HG03439 (cell line): ENCODE measurements at regions not wholly inside any gene's neighbourhood (a gene's known extent, or its start where the extent isn't known, plus 50 kb on each side); places are given as distances from the start of the nearest gene placed in this dataset.

Source experiments
- ATAC-seq: cut with Tn5 transposase; IDR thresholded peaks from one replicate; pipeline ENCODE4 v1.9.1; 2021; ENCODE audit warnings: mild to moderate bottlenecking, moderate library complexity; ENCODE audit not compliant: unreplicated experiment

DNA sequence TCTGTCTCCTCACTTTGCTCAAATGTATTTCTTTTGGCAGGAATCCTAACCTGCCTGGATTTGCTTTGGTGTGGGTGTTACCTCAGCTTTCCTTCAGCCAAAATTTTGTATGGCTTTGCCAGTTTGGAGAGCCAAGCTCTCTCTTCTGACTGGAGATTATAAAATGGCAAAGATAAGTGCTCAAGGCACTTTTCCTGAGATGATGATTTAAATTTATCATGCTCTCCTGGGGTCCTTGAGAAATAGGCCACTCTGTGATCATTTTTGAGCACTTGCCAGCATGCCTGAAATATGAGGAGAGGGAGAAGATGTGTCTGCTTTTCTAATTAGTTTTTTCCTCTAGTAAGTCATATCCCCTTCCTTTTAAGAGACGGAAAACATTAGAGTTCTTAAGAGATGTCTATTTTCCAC, 683.0 kb downstream of the SLC4A3 start:
- no peak for ATAC-seq

DNA sequence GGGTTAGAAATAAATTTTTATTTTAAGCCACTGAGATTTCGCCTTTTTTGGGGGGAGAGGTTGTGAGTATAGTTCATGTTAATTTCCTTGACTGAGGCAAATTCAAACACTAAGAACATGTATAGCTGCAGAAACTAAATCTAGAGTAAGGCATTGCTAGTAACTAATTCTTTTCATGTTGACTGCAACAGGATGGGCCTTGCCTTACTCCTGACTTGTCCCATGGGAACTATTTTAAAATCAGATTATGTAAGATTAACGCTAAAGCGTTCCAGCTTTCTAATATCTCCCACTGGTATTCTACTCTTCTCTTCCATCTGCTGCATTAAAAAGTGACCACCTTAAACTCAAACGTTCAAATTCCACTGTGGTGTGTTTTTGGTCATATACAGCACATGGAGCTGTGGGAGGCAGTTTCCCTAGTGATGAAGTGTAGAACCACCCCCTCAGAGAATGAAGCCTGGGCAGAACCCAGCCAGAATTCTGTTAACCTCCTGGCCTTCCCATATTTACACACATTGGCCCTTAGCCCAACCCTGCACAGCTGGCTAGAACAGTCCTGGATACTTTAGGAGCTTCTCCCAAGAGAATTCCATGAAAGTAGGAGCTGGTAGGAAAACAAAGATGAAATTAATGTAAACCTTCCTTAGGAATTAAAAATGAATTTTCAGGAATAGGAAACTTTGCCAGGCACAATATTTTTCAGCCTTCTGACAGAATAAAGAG, 687.8 kb downstream of the SLC4A3 start:
- ATAC-seq, result no peak

DNA sequence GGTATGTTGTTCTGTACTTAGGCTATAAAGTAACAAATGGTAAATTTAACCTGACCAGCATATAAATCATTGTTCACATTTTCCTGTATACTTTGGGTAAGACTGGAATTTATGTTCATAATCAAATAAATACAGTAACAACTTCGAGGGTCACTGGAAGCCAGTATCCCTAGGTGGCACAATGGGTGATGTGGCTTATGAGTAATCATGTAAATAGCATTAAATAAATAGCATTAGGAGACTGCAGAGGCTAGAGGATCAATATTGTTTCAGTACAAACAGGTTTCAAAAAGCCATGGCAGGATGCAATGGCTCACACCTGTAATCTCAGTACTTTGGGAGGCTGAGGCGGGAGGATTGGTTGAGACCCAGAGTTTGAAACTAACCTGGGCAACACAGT, 690.6 kb downstream of the SLC4A3 start:
- ATAC-seq, result no peak

DNA sequence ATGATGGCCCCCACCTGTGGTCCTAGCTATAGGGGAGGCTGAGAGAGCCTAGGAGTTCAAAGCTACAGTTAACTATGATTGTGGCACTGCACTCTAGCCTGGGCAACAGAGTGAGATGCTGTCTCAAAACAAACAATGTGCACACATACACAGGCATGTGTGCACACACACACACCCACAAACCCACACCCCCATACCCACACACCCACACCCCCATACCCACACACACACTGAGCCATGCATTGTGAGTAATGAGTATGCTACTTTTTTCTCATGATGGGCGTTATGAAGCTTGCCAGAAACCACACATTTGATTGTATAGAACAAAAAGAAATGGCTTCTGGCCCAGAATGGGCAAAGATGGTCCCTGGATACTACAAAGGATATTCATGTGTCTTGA, 691.1 kb downstream of the SLC4A3 start:
- no peak for ATAC-seq

DNA sequence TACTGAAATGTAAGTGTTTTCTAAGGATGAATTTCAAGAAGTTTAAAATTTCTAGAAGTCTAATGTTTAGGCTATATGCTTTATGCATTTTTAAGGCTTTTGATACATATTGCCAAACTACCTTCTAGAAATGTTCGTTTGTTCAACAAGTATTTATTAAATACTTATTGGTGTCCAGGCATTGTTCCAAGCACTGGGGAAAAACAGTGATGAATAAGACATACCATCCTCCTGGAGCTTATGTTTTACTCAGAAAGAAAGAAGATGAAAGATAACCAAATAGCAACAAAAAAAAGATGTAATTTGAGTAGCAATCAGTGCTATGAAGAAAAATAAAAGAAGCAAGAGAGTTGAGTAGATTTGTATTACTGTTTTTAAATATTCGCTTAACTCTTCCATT, 692.9 kb downstream of the SLC4A3 start:
- ATAC-seq, result no peak

DNA sequence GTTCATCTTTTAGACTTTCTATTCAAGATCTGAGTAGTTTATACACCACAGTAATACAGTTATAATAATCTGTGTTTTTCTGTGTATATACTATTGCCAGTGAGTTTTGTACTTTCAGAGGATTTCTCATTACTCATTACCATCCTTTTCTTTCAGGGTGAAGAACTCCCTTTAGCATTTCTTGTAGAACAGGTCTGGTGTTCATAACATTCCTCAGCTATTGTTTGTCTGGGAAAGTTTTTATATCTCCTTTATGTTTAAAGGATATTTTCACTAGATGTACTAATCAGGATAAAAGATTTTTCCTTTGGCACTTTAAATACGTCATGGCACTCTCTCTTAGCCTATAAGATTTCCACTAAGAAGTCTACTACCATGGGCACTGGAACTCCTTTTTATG, 705.5 kb downstream of the SLC4A3 start:
- ATAC-seq, result no peak

DNA sequence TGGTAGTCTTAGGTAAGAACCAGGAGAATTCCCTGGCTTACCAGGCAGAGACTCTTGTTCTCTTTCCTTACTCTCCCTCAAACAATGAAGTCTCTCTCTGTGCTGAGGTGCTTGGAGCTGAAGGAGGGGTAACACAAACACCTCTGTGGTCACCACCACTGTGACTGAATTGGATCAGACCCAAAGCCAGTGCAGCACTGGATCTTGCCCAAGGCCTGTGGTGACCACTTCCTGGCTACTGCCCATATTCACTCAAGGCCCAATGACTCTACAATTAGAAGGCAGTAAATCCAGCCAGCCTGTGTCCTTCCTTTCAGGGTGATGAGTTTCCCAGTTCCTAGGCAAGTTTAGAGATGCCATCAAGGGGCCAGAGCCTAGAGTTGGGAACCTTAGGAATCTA, 706.8 kb downstream of the SLC4A3 start:
- ATAC-seq, result no peak

DNA sequence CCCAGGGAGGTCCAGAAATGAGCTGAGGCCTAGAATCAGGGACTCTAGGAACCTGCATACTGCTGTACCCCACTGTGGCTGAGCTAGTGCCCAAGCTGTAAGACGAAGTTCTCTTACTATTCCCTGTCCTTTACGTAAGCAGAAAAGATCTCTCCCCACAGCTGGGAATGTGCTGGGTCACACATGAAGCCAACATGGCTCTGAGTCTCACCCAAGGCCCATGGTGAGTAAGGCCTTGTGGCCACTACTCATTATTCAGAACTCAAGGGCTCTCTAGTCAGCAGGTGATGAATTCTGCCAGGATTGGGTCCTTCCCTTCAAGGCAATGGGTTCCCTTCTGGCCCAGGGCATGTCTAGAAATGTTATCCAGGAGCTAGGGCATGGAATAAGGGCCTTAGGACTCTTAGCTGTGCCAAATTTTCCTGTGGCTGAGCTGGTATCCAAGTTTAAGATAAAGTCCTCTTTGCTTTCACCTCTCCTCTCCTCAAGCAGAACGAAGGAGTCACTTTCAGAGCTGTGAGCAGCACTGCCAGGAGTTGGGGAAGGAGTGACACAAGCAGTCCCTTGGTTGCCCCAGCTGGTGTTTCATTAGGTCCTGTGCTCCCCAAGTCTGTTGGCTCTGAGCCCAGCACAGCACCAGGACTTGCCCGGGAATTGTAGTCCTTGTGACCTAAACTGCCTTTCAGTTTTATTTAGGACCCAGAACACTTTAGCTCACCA, 707.6 kb downstream of the SLC4A3 start:
- ATAC-seq, result no peak

DNA sequence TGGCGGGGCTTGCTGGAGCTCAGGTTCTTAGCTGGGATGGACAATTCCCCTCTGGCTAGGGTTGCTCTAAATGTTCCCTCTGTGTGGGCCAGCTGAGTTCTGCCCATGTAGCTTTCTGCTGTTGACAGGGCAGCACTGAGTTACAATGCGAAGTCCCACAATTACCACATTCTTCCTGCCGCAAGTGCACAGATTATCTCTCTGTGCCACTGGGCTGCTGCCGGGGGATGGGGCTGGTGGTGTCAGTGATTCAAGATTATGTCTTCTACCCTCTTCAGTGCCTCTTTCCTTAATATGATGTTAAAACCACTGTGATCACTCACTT, 708.1 kb downstream of the SLC4A3 start:
- no peak for ATAC-seq

DNA sequence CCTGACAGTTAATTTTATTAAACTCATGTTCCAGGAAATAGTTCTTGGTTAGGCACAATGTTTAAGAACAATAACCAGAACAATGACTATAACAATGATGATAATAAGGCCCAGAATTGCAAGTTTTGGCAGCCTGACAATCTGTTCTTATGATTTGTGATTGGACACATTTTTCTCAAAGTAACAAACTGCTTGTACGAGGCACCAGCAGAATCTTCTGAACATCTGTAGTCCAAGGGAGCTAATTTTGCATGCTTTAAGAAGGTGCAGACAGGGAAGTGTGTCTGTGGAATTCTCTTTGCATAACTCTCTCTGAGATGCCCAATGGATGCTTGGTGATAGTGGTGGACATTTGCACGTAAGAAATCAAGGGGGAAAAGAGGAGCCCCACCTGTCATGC, 709.3 kb downstream of the SLC4A3 start:
- no peak for ATAC-seq

DNA sequence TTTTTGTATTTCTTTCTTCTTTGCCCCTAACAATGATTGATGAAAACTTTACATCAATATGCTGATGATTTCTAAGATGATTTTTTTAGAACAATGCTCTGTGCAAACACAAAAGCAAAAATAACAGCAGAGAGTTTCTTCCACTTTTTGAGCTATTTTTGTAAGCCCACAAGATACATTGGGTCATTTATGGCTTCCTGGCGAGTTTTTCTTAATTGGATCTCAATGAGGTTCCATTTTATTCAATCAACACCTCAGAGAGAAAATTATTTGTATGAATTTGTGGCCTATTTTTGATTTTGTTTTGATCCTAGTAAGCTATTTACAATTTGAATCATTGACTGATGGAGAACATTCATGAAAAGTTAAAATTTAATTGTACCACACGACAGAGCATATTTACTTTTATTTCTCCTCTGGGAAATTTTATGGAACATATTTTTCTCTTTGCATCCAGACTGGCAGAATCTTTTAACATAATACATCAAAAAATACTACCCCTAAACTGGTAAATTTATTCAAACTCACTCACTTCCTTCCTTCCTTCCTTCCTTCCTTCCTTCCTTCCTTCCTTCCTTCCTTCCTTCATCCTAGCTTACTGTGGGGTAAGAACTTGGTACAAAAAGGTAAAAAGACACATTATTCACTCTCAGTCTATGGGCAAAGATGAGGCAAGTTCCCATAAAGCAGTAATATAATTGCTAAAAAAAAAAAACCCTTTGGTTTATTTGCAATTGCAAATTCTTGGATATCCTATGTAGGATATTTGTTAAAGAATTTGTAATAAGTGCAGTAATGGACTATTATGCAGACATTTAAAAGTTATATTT, 710.4 kb downstream of the SLC4A3 start:
- no peak for ATAC-seq

DNA sequence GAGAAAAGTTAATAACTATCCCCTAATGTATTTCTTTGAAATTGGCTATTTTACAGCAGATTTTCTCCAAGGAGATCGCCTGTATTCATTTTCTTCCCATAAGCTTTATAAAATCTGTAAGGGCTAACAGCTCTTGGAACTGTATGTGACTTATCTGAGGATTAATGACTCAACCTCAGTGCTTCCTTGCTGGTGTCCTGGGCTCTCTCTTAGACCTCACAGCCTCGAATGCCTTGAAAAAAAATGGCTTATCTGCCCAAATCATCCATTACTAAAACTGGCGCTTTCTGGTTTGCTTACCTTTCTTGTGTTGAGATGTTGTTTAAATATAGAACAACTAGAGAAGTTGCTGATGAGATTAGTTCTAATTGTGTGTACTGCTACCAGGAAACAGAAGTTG, 713.6 kb downstream of the SLC4A3 start:
- no peak for ATAC-seq

DNA sequence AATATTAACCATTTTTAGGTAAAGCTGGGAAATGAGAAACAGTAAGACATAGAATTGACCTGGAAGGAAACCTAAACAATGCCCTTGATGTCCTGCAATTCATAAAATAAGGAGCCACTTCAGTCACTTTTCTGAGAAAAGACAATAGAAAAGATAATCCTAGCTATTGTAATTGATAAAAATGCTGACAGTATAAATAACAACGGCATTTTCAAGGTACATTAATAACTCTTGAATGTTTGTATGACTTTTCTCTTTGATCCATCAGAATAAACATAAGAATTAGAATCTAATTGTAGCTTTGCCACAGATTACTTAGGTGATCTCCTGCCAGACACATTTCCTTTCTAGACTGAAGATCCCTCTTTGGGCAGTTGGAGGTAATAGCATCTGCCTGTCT, 719.5 kb downstream of the SLC4A3 start:
- ATAC-seq, result no peak

DNA sequence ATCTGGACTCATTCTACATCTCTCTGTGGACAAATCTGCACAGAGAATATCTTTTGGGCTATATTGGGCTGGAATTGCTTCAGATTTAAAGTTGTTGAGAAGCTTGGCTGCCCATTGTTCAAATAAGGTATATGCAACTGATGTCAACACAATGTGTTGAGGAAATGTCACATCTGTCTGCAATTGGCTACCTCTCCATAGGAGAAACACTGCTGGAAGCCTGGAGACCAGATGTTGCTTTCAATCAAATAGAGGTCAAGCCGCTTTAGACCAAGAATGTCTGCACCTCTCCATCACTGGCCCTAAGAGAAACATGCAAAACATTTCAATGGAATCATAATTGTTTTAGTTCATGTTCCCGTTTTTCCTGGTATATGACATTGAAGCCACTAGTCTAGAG, 720.2 kb downstream of the SLC4A3 start:
- no peak for ATAC-seq

DNA sequence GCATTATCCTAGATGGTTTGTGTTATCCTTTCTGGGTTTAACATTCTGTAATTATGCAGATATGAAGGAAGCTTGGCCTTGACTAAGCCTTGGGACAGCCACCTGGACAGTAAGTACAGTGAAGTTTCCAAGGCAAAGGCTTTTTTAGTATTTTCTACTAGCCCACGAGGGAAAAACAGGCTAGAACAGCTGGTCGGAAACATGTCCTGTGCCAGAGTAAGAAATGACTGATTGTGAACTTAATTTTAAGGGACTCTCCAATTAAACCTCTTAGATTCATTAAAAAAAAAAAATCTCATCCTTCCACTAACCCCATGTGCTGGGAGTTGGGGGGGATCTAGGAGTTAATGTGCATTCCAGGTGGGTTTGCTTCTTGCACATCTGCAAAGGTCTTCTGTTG, 720.8 kb downstream of the SLC4A3 start:
- ATAC-seq, result no peak

DNA sequence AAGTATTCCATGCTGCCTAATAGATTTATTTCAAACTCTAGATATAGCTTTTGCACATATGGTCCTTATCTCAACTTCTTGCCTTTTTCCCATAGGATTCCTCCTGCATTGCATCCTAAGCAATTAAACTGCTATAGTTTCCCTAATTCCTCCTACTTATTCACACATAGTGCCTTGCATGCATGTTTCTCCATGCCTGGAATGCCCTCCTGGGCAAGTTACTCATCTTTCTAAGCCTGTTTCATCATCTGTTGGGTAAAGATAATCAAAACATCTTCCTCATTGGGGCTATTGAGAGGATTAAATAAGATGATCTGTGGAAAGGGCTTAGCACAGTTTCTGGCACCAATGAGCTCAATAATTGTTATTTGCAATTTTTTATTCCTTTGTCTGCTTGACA, 726.5 kb downstream of the SLC4A3 start:
- no peak for ATAC-seq

DNA sequence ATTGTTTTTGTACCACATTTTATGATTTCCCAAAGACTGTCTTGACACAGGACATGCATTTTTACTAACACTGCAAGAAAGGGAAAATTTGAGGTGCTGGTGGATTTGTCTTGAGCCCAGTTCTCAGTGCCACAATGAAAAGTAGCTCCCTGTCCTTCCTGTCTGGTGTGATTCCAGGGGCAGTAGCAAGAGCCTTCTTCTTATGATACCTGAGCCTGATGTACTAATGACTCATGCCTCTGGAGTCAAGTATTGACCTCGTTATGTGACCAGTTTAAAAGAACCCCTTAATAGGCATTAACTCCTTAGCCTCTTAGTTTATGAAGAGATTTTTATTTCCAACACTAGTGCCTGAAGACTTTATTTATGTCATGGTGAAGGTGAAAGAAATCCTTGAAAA, 728.6 kb downstream of the SLC4A3 start:
- no peak for ATAC-seq

DNA sequence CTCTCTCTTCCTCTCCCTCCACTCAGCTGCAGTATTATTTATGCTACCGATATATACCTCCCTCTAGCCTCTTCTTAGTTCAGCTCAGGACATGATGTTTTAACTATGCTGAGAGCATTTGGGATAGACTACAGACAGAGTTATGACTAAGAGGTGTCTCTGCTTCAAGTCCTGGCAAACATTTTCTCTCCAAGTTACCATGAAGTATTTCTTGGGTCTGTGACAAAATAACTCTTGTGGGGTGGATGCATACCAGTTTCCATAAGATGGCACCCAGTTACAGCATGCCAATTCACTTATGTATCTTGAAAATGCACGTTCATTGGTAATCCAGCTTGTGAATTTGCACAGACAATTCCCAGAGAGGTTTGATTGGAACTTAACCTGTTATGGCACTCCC, 737.6 kb downstream of the SLC4A3 start:
- ATAC-seq, result no peak

DNA sequence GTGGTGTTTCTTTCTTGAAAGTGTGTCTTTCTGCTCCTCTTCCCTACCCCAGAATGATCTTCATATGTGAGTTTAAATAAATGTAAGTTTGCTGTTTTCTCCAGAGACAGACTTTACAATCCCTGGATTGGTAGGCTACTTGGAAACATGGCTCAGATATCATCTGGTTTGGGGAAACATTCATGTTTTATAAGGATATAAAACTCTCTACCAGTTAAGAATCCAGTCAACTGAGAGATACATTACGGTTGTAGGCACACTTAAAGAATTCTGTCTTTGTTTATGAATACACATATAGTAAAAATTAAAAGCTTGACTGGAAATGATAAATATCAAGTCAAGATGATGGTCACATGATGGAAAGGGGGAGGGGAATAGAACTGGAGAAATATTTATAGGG, 739.3 kb downstream of the SLC4A3 start:
- ATAC-seq, result no peak

DNA sequence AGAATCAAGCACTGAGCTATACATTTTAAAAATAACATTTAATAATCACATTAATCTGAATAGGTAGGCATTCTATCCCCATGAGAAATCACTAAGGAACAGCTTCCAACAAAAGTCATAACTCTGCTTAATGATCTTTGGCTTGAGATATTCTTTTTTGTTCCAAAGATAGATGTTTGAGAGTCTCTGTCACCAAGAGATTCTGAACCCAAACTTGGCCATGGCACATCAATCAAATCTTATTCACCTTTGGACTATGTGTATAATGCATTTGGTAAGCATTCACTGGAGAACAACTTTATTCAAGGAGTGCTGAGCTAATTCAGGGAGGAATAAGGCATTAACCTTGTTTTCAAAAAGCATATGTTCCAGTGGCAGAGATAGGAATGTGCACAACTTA, 743.3 kb downstream of the SLC4A3 start:
- no peak for ATAC-seq

DNA sequence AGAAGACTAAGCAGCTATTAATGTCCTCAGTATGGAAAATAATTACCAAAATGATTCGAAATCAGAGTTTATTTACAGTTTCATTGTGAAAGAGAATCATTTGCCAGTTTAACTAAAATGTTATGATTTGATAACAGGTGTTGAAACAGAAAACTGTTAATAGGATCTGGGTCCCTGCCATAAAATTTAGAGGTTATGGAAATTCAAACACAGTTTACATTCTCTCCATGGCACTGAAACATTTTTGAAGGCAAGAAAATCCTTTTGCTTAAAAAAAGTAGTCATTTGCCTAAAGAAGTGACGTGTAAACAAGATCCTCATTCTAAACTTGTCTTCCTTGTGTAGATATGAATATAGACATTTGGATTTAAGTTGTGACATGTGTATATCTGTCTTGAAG, 743.8 kb downstream of the SLC4A3 start:
- no peak for ATAC-seq

DNA sequence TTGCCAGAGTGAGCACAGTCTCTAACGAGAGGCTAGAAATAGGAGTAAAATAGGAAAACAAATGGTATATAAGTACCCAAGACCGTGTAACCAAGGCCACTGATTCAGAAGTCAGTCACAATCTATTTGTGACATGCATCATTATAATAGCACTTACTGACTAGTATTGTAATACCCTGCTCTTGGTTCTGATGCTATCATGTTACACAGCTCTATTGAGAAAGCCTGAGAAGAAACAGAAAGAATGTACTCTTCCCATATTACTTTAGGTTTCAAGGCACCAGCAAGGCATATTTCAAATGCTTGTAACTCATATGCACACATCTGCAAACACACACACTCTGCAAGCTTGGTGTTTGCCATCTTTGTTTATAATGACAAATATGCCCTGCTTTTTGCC, 746.4 kb downstream of the SLC4A3 start:
- no peak for ATAC-seq
